GM12878 (cell line): ENCODE measurements at regions not wholly inside any gene's neighbourhood (a gene's known extent, or its start where the extent isn't known, plus 50 kb on each side); places are given as distances from the start of the nearest gene placed in this dataset.

Experiments
- BMI1 ChIP-seq: fragments of 450-650 bp; IDR thresholded peaks from 2 replicates; pipeline ENCODE4 v1.6.1; 2016; ENCODE audit warnings: mild to moderate bottlenecking, moderate library complexity, borderline replicate concordance
- EP300 ChIP-seq, 2 experiments: fragments of 150-350 bp in 1 of 2; IDR thresholded peaks; 2 replicates each; pipeline ENCODE4 v1.6.1; 2011 to 2012; ENCODE audit warnings: low read depth in 2 of 2, low read length in 2 of 2, borderline replicate concordance in 1 of 2, improper control_type of control experiment in 1 of 2, inconsistent platforms in 1 of 2; ENCODE audit not compliant: control insufficient read depth in 1 of 2
- EZH2 ChIP-seq: IDR thresholded peaks from 2 replicates; pipeline ENCODE4 v1.6.1; 2012; ENCODE audit warnings: low read depth, mild to moderate bottlenecking, control low read depth, inconsistent platforms, low read length, borderline replicate concordance; ENCODE audit not compliant: control insufficient read depth
- IKZF2 ChIP-seq, 2 experiments: fragments of 450-650 bp; IDR thresholded peaks; 2 replicates each; pipeline ENCODE4 v1.6.1; 2017; ENCODE audit warnings: mild to moderate bottlenecking in 2 of 2, moderate library complexity in 2 of 2
- JUNB ChIP-seq: IDR thresholded peaks from 2 replicates; pipeline ENCODE4 v1.6.1; 2016; ENCODE audit warnings: antibody characterized with exemption, mild to moderate bottlenecking
- NFYA ChIP-seq: IDR thresholded peaks from 2 replicates; pipeline ENCODE4 v1.6.1; 2011; ENCODE audit warnings: low read depth, mild to moderate bottlenecking, low read length, improper control_type of control experiment, borderline replicate concordance
- NR2C2 ChIP-seq: IDR thresholded peaks from 2 replicates; pipeline ENCODE4 v1.6.1; 2011; ENCODE audit warnings: borderline replicate concordance, low read depth; ENCODE audit not compliant: control insufficient read depth, insufficient read length
- PBX3 ChIP-seq: IDR thresholded peaks from 2 replicates; pipeline ENCODE4 v1.6.1; 2011; ENCODE audit warnings: mild to moderate bottlenecking, low read depth, low read length, moderate library complexity; ENCODE audit not compliant: insufficient replicate concordance
- PML ChIP-seq: IDR thresholded peaks from 2 replicates; pipeline ENCODE4 v1.6.1; 2012; ENCODE audit warnings: low read length, inconsistent platforms
- RELA ChIP-seq: fragments of 450-650 bp; IDR thresholded peaks from 2 replicates; pipeline ENCODE4 v1.8.0; 2014; ENCODE audit warnings: borderline replicate concordance; ENCODE audit not compliant: partially characterized antibody
- RFX5 ChIP-seq: IDR thresholded peaks from 2 replicates; pipeline ENCODE4 v1.6.1; 2011; ENCODE audit warnings: low read depth, low read length, improper control_type of control experiment
- RUNX3 ChIP-seq: IDR thresholded peaks from 2 replicates; pipeline ENCODE4 v1.6.1; 2012; ENCODE audit warnings: low read length, inconsistent platforms
- SIN3A ChIP-seq: IDR thresholded peaks from 2 replicates; pipeline ENCODE4 v1.6.1; 2012; ENCODE audit warnings: low read depth, low read length, improper control_type of control experiment
- SMARCA5 ChIP-seq: fragments of 450-650 bp; IDR thresholded peaks from 2 replicates; pipeline ENCODE4 v1.6.1; 2017; ENCODE audit warnings: mild to moderate bottlenecking
- SREBF2 ChIP-seq: IDR thresholded peaks from 2 replicates; pipeline ENCODE4 v1.6.1; 2012; ENCODE audit warnings: mild to moderate bottlenecking, low read length
- STAT3 ChIP-seq: IDR thresholded peaks from 2 replicates; pipeline ENCODE4 v1.6.1; 2011; ENCODE audit warnings: low read depth, low read length, improper control_type of control experiment
- TARDBP ChIP-seq: IDR thresholded peaks from 2 replicates; pipeline ENCODE4 v1.6.1; 2016; ENCODE audit warnings: borderline replicate concordance
- USF1 ChIP-seq: IDR thresholded peaks from 2 replicates; pipeline ENCODE4 v1.6.1; 2011; ENCODE audit warnings: borderline replicate concordance, low read depth, mild to moderate bottlenecking, moderate library complexity, mixed read lengths, low read length; ENCODE audit not compliant: insufficient read depth; ENCODE audit errors: extremely low read length
- ZBTB33 ChIP-seq: fragments of 450-650 bp; IDR thresholded peaks from 2 replicates; pipeline ENCODE4 v1.6.1; 2017; ENCODE audit warnings: mild to moderate bottlenecking
- ZNF207 ChIP-seq: fragments of 450-650 bp; IDR thresholded peaks from 2 replicates; pipeline ENCODE4 v1.6.1; 2014; ENCODE audit warnings: antibody characterized with exemption, mild to moderate bottlenecking, borderline replicate concordance
- ZNF24 ChIP-seq: fragments of 450-650 bp; IDR thresholded peaks from 2 replicates; pipeline ENCODE4 v1.6.1; 2017; ENCODE audit warnings: antibody characterized with exemption, mild to moderate bottlenecking
- ZNF384 ChIP-seq: IDR thresholded peaks from 2 replicates; pipeline ENCODE4 v1.6.1; 2012; ENCODE audit warnings: low read depth, mild to moderate bottlenecking, low read length, improper control_type of control experiment, borderline replicate concordance
- ZNF687 ChIP-seq: fragments of 450-650 bp; IDR thresholded peaks from 2 replicates; pipeline ENCODE4 v1.6.1; 2017; ENCODE audit warnings: mild to moderate bottlenecking, moderate library complexity

- TF ChIP-seq ZNF687 (no peak), BMI1 (peak; percentile 49; the same call in 1 of the 2 replicates), IKZF2 (IDR thresholded peaks at IDR 0.05) (peak; percentile 71 to 72; a peak in 3 of 4 replicates), EZH2 (no peak), RELA (no peak), NR2C2 (no peak), RFX5 (no peak), STAT3 (no peak), USF1 (no peak), ZNF384 (no peak), SIN3A (no peak), EP300 (IDR thresholded peaks at IDR 0.05; ENCODE audit: borderline replicate concordance in 1 of 2, control insufficient read depth in 1 of 2, low read depth in 2 of 2, low read length in 2 of 2) (0 out of 4 replicates have a peak, but pooled peaks of 1 of the 2 experiments have one; percentile 12), SMARCA5 (no peak), PML (no peak), RUNX3 (no peak), NFYA (no peak), TARDBP (no peak), SREBF2 (no peak), ZBTB33 (no peak), ZNF24 (no peak), ZNF207 (no peak), JUNB (peak; percentile 40; the same call in 1 of the 2 replicates), PBX3 (no peak)
Measured at GRCh38 chr14:83173687-83174086, 1640.0 kb upstream of the SEL1L start (continued).
